ENCODE measurements at regions not wholly inside any gene's neighbourhood (a gene's known extent, or its start where the extent isn't known, plus 50 kb on each side); places are given as distances from the start of the nearest gene placed in this dataset.

DNA sequence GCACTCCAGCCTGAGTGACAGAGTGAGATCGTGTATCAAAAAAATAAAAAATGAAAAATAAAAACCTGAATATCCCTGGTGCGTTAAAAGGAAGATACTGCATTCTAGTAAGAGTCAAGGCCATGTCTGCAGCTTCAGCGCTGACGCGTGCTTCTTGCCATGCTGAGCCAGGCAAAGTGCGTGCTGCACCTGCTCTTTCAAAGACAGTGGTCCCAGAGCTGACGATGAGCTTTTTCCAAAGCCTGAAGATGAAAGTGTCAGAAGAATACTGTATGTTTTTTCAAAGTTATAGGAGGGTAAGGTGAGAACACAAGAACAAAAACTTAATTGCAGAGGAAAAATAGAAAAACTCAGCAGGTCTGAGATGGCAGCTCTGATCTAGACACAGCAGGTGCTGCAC lies 115.1 kb downstream of the RNASET2 start:
- H3K79me2 ChIP-seq (ENCODE audit: insufficient read depth, low read length), result no peaks in the 10 kb centered on the region
- no peaks in the 10 kb centered on the region for H3F3A ChIP-seq (ENCODE audit: insufficient read depth)
- no peak overlapping the region for H3K9ac ChIP-seq (ENCODE audit: low read length)
- no peaks in the 10 kb centered on the region for H3K9me3 ChIP-seq (ENCODE audit: insufficient read depth, low read length)
- H4K20me1 ChIP-seq (ENCODE audit: low read depth, low read length), result no peaks in the 10 kb centered on the region
- H3K4me2 ChIP-seq (ENCODE audit: low read depth, low read length, poor library complexity, severe bottlenecking), result no peak overlapping the region
- no peak overlapping the region for H2AFZ ChIP-seq (ENCODE audit: low read depth, low read length, severe bottlenecking)
- TF ChIP-seq, protein P1, sequence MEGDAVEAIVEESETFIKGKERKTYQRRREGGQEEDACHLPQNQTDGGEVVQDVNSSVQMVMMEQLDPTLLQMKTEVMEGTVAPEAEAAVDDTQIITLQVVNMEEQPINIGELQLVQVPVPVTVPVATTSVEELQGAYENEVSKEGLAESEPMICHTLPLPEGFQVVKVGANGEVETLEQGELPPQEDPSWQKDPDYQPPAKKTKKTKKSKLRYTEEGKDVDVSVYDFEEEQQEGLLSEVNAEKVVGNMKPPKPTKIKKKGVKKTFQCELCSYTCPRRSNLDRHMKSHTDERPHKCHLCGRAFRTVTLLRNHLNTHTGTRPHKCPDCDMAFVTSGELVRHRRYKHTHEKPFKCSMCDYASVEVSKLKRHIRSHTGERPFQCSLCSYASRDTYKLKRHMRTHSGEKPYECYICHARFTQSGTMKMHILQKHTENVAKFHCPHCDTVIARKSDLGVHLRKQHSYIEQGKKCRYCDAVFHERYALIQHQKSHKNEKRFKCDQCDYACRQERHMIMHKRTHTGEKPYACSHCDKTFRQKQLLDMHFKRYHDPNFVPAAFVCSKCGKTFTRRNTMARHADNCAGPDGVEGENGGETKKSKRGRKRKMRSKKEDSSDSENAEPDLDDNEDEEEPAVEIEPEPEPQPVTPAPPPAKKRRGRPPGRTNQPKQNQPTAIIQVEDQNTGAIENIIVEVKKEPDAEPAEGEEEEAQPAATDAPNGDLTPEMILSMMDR (IDR thresholded peaks at IDR 0.05; ENCODE audit: insufficient read depth, low read length, poor library complexity, severe bottlenecking), result no peak
- no peak overlapping the region for H3K4me3 ChIP-seq (ENCODE audit: insufficient read depth, low read length, poor library complexity, severe bottlenecking)
- H3K27ac ChIP-seq (ENCODE audit: low read depth, low read length), result no peak overlapping the region
- no peaks in the 10 kb centered on the region for H3K36me3 ChIP-seq (ENCODE audit: low read length)
- H3K27me3 ChIP-seq (ENCODE audit: low read length), result no peaks in the 10 kb centered on the region
- H3K9me2 ChIP-seq (replicated peaks; ENCODE audit: insufficient read depth, low read length), result no peaks in the 10 kb centered on the region

DNA sequence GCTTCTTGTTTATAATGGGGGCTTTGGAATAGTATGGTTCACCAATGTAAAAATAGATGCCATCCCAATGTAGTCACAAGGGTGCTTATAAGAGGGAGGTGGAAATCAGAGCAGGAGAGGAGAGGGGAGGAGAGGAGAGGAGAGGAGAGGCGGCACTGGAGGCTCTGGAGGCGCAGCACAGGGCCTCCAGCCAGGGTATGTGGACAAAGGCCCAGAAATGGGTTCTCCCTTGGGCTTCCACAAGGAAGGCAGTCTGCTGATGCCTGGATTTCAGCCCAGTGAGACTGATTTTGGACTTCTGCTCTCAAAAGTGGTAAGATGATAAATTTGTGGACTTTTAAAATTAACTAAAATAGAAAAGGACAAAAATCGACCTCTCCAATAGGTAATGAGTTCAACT lies 116.8 kb downstream of the RNASET2 start:
- H2AFZ ChIP-seq (ENCODE audit: low read depth, low read length, severe bottlenecking), result no peak overlapping the region
- no peaks in the 10 kb centered on the region for H3K36me3 ChIP-seq (ENCODE audit: low read length)
- H4K20me1 ChIP-seq (ENCODE audit: low read depth, low read length), result no peaks in the 10 kb centered on the region
- H3K27me3 ChIP-seq (ENCODE audit: low read length), result no peaks in the 10 kb centered on the region
- H3K9me2 ChIP-seq (replicated peaks; ENCODE audit: insufficient read depth, low read length), result no peaks in the 10 kb centered on the region
- H3K4me3 ChIP-seq (ENCODE audit: insufficient read depth, low read length, poor library complexity, severe bottlenecking), result no peak overlapping the region
- no peaks in the 10 kb centered on the region for H3K79me2 ChIP-seq (ENCODE audit: insufficient read depth, low read length)
- no peaks in the 10 kb centered on the region for H3K9me3 ChIP-seq (ENCODE audit: insufficient read depth, low read length)
- H3F3A ChIP-seq (ENCODE audit: insufficient read depth), result no peaks in the 10 kb centered on the region
- H3K9ac ChIP-seq (ENCODE audit: low read length), result no peak overlapping the region
- no peak overlapping the region for H3K27ac ChIP-seq (ENCODE audit: low read depth, low read length)
- no peak for TF ChIP-seq EZH2phosphoT487 (conservative IDR thresholded peaks at IDR 0.05; ENCODE audit: low read length)
- TF ChIP-seq, protein P1 (IDR thresholded peaks at IDR 0.05; ENCODE audit: insufficient read depth, low read length, poor library complexity, severe bottlenecking), result no peak
- no peak overlapping the region for H3K4me2 ChIP-seq (ENCODE audit: low read depth, low read length, poor library complexity, severe bottlenecking)

DNA sequence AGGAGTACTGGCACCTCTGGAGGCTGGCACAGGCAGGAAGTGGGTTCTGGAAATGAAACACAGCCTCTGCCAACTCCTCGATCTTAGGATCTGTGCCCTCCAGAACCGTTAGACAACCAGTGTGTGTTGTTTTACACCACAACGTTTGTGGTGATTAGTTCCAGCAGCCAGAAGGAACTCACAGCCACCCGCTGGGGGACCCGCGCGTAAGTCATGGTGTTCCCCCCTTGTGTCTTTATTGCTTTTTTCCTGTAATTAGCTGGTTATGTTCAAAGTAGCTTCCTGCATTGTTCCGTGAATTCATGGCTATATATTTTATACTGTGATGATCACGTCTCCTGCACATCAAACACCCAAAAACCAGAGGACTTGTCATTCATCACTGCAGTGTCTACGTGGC lies 117.4 kb downstream of the RNASET2 start:
- Histone ChIP-seq H3F3A (ENCODE audit: insufficient read depth) (no peaks in the 10 kb centered on the region), H3K4me3 (ENCODE audit: insufficient read depth, low read length, poor library complexity, severe bottlenecking) (no peak overlapping the region), H3K27me3 (ENCODE audit: low read length) (no peaks in the 10 kb centered on the region), H3K9ac (ENCODE audit: low read length) (no peak overlapping the region), H3K9me2 (replicated peaks; ENCODE audit: insufficient read depth, low read length) (no peaks in the 10 kb centered on the region), H4K20me1 (ENCODE audit: low read depth, low read length) (no peaks in the 10 kb centered on the region), H3K9me3 (ENCODE audit: insufficient read depth, low read length) (no peaks in the 10 kb centered on the region), H3K4me2 (ENCODE audit: low read depth, low read length, poor library complexity, severe bottlenecking) (no peak overlapping the region), H3K27ac (ENCODE audit: low read depth, low read length) (no peak overlapping the region), H3K79me2 (ENCODE audit: insufficient read depth, low read length) (no peaks in the 10 kb centered on the region), H2AFZ (ENCODE audit: low read depth, low read length, severe bottlenecking) (no peak overlapping the region), H3K36me3 (ENCODE audit: low read length) (no peaks in the 10 kb centered on the region)
- TF ChIP-seq EZH2phosphoT487 (conservative IDR thresholded peaks at IDR 0.05; ENCODE audit: low read length), result no peak
- TF ChIP-seq, protein P1 (IDR thresholded peaks at IDR 0.05; ENCODE audit: insufficient read depth, low read length, poor library complexity, severe bottlenecking), result no peak
